Ureter (tissue), 1 donor: ENCODE measurements at regions not wholly inside any gene's neighbourhood (a gene's known extent, or its start where the extent isn't known, plus 50 kb on each side); places are given as distances from the start of the nearest gene placed in this dataset.

ENCODE experiments used
- DNase-seq: peaks from one replicate; pipeline ENCODE4 v3.0.0-alpha.2; 2020; ENCODE audit warnings: low spot score
- donor health status: DM: yes; HTN: yes; CAD: no.

DNA sequence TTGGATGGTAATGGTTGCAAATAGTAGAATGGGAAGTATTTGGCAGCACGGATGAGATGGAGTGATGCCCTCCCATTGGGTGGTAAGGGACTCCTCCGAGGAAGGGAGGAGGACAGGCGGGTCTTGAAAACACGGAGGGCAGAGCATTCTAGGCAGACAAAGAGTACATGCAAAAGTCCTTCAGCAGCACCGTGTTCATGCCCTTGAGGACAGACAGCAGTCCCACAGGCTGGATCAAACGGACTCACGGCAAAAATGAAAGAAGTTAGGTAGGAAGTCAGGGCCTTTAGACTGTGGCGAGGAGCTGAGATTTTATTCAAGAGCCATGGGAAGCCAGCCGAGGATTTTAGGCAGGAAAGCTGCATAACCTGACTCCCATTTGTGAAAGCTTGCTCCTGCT lies 253.9 kb downstream of the RHOU start:
- DNase-seq: peak; percentile 22

DNA sequence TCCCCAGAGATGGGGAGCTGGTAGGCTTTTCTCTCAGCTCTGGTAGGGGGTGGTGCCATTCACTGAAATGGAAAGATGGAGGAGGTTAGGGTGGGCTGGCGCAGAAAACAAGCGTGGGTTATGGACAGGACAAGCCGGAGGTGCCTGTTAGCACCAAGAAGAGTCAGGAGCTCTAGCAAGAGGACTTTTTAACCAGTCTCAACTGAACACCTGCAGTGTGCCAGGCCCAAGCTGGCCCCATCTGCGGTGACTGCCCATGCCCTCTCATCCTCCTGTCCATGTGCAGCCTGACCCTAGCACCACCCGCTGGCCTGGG lies 254.4 kb downstream of the RHOU start:
- peak; percentile 25 for DNase-seq

DNA sequence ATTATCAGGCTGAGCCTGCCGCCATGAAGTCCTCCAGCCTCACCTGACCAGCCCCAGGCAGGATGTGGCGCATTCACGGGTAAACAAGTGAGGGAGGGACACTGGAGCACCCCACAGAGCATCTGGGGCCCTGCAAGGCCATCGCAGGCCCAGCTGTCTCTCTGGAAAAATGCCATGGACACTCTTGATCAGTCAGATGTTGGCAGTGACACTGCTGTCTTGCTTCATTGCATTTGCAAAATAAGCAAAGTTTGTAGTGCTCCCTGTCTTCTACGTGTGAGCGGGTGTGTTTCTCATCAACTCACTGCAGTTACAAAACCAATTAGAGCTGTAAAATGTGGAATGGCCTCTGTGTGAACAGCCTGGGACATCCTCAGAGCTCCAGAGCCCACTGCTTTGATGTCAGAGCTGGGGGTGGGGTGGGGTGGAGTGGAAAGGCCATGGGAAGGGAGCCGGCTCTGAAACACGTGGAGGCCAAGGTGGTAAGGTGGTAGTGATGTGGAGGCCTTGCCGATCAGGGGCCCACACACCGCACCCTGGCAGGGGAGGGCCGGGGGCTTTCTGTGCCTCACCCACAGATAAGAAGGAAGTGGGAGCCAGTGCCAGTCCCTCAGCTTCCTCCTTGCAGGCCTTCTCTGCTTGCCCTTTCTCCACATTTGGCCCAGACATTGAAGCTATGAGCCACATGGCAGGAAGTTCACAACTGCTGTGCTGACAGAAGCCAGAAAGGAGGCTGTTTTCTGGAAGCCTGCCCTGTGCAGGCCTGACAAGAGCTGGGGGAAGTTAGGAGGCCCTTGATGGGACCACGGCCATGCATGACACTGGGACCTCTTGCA lies 254.9 kb downstream of the RHOU start:
- peak; percentile 73 for DNase-seq

DNA sequence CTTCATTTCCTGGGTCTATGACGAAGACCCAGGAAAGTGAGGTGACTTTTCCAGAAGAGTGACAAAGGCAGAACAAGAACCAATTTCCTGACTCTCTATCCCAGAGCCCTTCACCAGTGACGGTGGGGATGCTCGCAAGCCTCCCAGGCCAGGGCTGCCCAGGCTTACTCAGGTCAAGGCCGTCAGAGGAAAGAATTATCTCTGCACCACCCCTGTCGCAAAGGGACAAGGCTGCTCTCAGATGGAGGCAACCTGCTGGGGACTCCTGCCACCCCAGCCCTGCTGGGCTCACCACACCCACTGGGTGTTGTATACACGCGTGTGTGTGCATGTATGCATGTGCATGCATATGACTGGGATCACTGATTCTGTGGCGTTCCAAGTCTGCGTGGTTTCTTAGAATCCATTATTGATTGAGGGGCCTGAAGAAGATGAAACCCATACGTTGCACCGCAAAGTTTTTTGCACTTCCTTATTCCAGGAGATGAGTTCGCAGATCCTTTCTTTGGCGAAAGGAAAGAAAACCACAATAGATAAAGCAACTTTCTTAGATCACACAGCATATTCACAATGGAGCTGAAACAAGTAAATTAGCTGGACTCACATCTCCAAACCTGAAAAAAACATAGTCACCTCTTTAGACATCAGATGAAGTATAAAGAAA lies 255.8 kb downstream of the RHOU start:
- DNase-seq: no peak

DNA sequence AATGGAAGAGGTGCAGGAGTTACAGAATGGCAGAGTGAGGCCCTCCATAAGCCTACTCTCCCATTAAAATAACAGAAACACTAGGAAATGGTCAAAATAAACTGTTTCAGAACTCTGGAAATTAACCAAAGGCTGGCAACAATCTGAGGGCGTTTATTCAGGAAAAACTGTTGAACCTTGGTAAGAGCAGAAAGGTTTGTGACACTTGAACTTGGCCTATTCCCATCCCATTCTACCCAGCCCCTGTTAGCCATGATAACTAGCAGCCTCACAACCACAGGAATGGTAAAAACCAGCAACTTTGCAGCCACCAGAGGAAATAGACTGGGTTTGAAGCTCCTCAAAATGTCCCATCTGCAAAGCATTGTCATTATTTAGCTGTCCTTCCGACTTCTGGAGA lies 256.8 kb downstream of the RHOU start:
- no peak for DNase-seq

DNA sequence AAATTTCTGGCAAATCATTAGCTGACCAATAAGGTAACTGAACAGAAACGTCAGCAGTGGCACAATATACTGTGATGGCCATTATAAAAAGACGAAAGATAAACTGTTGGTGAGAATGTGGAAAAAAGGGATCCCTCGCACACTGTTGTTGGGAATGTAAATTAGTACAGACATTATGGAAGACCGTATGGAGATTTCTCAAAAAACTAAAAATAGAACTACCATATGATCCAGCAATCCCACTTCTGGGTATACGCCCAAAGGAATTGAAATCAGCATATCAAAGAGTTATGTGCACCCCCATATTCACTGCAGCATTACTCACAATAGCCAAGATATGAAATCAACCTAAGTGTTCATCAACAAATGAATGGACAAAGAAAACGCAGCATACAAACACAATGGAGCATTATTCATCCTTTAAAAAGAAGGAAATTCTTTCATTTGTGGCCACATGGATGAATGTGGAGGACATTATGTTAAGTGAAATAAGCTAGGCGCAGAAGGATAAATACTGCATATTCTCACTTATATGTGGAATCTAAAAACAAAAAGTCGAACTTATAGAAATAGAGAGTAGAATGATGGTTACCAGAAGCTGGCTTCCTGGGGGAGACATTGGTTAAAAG lies 257.7 kb downstream of the RHOU start:
- DNase-seq: no peak

DNA sequence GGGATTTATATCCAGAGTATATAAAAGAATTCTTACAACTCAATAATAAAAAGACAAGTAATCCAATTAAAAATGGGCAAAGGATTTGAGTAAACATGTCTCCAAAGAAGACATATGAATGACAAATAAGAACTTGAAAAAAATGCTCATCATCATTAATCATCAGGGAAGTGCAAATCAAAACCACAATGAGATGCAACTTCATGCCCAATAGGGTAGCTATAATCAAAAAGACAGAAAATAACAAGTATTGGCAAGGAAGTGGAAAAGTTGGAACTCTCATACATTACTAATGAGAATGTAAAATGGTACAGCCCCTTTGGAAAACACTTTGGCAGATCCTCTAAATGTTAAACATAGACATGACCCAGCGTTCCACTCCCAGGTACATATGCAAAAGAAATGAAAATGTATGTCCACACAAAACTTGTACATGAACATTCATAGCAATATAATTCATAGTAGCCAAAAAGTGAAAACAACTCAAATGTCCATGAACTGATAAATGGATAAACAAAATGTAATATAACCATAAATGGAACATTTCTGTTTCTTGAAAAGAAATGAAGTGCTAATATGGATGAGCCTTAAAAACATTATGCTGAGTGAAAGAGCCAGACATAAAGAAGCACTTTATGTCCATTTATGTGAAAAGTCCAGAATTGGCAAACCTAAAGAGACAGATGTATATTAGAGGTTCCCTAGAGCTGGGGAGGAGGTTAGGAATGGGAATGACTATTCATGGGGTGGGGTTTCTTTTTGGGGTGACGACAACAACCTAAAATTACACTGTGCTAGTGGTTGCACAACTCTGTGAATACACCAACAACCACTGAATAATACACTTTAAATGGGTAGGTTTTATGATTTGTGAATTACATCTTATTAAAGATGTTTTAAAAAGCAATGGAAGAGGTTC lies 259.7 kb downstream of the RHOU start:
- no peak for DNase-seq

DNA sequence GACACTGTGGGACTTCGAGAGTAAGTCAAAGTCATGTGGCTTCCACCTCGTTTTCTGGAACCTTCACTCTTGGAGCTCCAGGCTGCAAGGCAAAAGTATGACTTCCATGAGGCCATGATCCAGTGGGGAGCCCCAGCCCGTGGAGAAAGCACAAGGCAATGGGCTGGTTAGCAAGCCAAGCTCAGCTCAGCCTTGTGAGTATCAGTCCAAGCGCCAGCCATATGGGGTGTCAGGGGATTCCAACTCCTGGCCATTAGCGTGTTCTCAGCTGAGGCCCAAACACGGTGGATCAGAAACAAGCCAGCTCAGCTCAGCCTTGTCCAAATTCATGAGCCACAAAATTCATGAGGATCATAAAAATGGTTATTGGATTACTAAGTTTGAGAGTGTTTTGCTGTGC lies 261.0 kb downstream of the RHOU start:
- DNase-seq: no peak

DNA sequence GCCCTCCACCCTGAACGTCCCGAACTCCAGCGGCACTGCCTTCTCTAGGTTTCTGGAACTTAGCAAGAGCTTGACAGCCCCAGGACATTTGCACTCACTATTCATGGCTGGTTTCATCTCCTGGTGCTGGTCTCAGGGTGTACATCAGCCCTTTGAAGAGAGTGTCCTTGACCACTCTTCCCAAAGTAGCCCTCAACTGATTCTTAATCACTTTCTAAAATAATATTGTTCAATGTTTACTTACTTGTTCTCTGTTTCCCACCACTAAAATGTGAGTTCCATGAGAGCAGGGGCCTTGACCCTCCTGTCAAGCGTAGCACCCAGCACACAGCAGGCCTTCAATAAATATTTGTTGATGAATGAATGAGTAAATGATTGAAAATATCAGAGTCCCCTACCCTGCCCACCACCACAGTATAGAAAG lies 262.5 kb downstream of the RHOU start:
- no peak for DNase-seq

DNA sequence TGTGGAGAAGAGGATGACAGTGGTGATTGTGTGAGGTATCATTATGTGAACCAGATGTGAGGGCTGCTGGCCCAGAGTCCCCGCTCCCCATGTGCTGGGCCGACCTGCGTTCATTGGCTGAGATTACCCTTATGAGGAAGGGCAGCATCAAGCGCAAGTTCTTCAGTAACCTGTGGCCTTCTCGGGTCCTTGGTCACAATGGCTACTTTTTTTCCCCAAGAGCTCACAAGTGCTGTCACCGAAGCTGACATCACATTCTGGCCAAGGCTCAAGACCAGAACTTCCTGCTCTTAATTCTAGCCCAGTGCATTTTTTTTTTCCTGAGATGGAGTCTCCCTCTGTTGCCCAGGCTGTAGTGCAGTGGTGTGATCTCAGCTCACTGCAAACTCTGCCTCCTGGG lies 262.9 kb downstream of the RHOU start:
- no peak for DNase-seq

DNA sequence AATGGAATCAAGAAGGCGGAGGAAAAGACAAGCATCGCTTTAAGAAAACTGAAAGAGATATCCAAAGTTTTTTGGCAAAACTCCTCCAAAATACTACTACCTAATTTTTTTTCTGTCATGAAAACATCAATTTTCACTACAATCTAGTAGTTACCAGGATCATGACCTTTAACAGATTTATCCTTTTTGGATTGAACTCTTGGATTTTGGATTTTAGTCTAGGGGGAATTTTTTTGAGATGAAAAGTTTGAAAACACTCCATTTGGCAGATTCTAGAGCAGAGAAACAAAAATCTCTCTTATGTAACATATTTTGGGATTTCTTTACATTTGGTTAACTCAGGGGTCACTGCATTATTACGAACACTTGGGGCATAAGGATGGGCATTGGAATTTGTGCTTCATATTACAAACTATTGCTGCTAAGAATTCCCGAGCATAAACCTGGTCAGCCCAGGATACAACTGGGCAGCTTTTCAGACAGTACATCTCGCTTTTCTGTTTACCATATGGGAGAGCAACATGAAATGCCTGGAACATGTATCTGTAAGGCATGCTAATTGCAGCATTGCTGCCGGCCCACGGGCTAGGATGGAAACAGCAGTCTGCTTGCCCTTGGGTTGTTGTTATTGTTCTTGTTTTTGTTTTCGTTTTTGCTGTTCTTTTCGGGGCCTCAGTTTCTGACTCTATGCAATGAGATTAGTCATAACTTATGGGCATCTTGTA lies 264.3 kb downstream of the RHOU start:
- DNase-seq: no peak

DNA sequence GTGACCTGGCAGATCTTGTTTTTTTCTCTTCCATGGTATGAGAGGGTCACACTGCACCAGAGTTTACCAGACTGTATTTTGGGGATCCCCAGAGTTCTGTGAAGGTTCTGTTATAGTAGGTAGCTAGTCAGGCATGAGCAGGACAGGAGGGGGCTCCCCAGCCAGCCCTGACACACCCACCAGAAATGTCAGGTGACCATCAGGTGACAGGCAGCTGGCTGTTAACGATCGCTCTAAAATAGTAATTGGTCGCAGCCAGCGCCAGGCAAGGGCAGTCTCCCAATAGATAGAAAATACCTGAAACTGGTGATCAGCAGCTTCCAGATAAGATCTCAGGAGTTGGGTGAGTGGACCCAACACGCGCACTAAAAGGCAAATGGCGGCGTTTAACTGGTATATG lies 264.9 kb downstream of the RHOU start:
- DNase-seq: no peak

DNA sequence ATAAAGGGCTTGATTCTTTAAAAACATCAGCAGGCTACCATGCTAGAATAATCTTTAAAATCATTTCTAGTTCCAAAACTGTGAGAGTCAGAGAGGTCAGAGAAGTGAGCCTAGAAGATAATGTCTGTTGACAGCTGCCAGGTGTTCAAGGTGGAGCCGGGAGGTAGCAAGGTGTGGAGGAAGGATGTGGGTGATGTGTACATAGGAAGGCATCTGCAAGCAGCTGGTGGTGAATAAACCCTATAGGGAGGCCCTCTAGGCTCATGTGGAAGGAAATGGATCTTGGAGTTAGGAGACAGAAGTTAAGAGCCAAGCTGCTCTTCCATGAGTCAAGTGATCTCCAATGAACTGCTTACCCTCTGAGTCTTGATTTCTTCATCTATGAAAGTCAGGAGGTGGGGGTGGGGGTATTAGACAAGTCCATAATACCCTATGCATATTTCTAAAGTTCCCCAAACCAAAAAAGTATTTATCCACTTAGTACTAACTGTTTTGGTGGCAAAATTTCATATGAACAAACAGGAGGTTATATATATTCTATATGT lies 266.3 kb downstream of the RHOU start:
- no peak for DNase-seq

DNA sequence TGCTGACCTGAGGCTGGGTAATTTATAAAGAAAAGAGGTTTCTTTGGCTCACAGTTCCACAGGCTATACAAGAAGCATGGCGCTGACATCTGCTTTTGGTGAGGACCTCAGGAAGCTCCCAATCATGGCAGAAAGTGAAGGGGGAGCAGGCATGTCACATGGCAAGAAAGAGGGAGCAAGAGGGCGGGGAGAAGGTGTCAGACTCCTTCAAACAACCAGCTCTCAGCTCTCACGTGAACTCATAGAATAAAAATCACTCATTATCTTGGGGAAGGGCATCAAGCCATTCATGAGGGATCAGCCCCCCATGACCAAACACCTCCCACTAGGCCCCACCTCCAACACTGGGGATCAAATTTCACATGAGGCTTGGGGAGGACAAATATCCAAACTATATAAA lies 266.8 kb downstream of the RHOU start:
- no peak for DNase-seq

DNA sequence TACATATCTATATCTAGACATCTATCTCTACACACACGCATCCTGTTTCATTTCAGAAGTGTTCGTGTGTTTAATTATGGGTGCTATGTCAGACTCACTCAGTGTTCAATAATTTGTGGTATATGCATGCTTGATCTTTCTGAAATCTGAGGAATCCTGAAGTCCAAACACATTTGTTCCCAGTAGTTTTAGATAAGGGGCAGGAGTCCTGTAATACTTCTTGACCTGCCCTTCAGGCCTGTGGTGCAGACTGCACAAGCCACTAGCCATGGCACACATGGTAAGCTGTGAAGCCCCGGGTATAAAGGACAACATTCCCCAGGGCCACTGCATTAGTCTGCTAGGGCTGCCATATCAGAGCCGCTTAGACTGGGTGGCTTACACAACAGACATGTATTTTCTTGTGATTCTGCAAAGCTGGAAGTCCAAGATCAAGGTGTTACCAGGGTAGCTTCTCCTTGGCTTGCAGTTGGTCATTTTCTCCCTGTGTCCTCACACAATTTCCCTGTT lies 267.2 kb downstream of the RHOU start:
- DNase-seq: no peak

DNA sequence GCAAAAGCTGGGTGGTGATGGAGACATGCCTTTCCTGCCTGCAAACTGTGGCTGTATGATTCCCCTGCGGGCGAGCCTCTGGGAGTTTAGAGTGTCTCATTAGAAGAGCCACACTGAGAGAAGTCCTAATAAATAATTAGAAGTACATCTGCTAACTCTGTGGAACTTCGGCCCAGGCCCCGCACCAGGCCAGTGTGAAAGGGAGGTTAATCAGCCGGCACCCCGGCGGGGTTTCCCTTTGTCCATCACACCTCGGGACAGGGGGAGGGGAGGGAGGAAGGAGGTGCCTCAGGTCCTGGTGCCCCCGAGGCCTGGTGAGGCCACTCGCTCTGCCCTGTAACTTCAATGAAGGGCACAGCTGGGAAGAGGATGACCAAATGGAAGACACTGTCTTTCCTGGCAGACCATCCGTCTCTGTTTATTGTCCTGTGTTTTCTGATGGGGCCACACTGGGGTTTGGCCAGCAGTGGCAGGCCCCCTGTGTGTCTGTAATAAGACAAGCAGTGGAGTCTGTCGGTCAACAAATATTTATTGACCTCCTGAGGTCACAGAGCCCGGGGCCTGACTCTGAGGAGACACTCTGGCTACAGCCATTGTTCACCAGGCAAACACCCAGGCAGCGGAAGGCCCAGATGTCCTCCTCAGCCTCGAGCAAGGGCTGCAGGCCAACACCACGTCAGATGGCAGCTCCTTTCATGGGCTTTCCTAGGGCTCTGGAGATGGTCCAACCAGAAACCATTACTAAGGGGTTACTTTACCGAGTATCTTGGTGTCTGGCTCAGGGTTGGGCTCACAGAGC lies 267.5 kb upstream of the RAB4A start:
- DNase-seq: no peak

DNA sequence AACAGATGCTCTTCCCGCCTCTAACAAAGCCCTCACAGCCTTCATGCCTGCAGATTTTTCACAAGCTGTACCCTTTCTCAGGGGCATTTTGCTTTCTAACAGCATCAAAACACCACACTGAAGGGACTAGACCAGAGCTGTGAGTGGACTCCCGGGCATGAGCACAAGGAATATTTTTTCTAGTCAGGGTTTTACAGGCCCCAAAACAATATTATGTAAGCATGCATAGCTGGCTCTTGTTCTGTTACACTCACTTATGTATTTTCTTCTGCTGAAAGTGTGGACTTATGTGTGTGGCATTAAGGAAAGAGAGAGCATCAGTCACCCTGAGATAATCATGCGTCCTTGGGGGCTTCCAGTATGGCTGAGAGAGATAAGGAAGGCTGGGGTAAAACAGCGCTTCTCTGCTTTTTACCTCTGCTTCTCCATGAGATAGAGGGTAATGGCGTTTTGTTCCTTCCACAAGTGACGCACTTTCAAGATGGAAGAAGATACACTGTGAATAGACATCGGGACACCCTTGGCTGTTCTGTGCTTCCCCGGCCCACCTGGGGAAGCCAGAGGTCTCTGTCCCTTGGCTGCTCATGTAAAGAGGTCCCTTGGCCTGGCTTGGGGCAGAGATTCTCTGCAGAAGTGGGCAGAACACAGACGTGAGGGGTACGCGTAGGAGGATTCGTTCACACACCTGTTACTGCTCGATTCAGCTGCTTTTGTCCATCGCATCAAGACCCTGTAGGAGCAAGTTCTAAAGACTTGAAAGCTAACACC lies 266.7 kb upstream of the RAB4A start:
- no peak for DNase-seq

DNA sequence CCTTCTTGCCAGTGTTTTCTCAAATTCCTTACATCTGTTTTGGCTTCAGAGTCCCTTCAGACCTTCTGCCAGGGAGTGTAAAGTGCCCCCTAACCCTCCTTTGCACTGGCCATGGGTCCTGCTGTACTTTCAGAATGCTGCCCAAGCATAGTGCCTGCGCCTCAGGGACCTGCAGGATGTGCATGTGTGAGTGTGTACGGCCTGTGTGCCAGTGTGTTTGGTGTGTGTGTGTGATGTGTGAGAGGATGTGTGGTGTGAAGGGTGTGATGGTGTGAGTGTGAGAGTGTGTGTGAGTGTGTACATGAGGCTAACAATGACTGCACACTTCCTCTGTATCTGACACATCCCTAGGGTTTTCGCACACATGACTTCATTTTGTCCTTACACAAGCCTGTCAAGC lies 265.8 kb upstream of the RAB4A start:
- no peak for DNase-seq

DNA sequence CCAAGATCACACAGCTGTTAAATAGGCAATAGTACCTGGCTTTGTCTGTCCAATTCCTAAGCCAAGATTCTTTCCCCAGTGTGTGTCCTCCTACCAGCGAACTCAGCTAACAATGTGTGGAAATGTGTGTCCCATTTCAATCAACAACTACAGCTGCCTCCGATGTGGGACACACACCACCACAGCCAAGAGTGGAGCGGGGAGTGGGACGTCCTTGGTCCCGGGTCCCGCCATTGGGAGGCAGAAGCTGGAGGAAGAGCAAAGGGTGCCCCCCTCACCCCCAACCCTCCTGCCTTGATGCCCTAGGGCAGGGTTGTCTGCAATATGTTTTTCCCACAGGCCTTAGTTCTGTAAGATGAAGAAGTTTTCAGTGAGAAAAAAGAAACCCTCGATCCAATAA lies 265.4 kb upstream of the RAB4A start:
- no peak for DNase-seq
